DND-41 (cell line): ENCODE measurements at regions not wholly inside any gene's neighbourhood (a gene's known extent, or its start where the extent isn't known, plus 50 kb on each side); places are given as distances from the start of the nearest gene placed in this dataset.

Experiments used
- EZH2 ChIP-seq: IDR thresholded peaks from 3 replicates; pipeline ENCODE4 v1.6.1; 2012; ENCODE audit warnings: borderline replicate concordance, low read depth, mild to moderate bottlenecking, moderate library complexity, low read length, inconsistent platforms; ENCODE audit not compliant: severe bottlenecking
- TF ChIP-seq, protein P1 (sequence below): IDR thresholded peaks from 2 replicates; pipeline ENCODE4 v1.5.1; 2012; ENCODE audit warnings: borderline replicate concordance, low read length, moderate library complexity, mild to moderate bottlenecking; ENCODE audit not compliant: poor library complexity, severe bottlenecking; ENCODE audit errors: extremely low read depth

DNA sequence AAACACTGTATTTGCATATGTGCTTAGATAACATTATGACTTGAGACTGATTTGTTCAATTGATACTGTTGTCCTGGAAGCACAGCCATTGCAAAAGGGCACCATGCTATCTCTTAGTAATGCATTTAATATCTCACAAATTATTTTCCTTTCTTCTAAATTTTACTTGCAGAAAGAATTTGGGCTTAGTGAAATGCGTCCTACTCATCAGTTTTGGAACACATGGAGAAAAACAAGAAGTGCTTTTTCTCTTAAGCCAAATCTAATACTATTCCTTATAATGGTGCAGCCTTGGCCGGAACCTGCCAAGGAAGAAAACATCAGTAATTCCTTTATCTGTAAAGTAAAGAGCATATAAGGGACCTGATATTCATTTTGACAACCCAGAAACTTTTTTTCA, 172.2 kb upstream of the ZNF608 start:
- TF ChIP-seq, protein P1, sequence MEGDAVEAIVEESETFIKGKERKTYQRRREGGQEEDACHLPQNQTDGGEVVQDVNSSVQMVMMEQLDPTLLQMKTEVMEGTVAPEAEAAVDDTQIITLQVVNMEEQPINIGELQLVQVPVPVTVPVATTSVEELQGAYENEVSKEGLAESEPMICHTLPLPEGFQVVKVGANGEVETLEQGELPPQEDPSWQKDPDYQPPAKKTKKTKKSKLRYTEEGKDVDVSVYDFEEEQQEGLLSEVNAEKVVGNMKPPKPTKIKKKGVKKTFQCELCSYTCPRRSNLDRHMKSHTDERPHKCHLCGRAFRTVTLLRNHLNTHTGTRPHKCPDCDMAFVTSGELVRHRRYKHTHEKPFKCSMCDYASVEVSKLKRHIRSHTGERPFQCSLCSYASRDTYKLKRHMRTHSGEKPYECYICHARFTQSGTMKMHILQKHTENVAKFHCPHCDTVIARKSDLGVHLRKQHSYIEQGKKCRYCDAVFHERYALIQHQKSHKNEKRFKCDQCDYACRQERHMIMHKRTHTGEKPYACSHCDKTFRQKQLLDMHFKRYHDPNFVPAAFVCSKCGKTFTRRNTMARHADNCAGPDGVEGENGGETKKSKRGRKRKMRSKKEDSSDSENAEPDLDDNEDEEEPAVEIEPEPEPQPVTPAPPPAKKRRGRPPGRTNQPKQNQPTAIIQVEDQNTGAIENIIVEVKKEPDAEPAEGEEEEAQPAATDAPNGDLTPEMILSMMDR = no peak
- TF ChIP-seq EZH2 = no peak
